ENCODE measurements at regions not wholly inside any gene's neighbourhood (a gene's known extent, or its start where the extent isn't known, plus 50 kb on each side); places are given as distances from the start of the nearest gene placed in this dataset.

- TF ChIP-seq CTCF (IDR thresholded peaks at IDR 0.05; ENCODE audit: insufficient read depth, low read depth, low read length) (no peak), EZH2 (IDR thresholded peaks at IDR 0.05; ENCODE audit: insufficient read depth, low read length) (no peak)
Observed at GRCh38 chr10:23585666-23586065, 146.8 kb downstream of the OTUD1 start.

All from astrocyte (in vitro differentiated cells and primary cell).